EL (cell line): ENCODE measurements at regions not wholly inside any gene's neighbourhood (a gene's known extent, or its start where the extent isn't known, plus 50 kb on each side); places are given as distances from the start of the nearest gene placed in this dataset.
"Not testable (repeated sequence)": the region's sequence is repeated elsewhere in the genome, so short reads cannot be mapped to it uniquely, and the experiment has no call there.

Experiments used
- DNase-seq: peaks from one replicate; pipeline ENCODE4 v3.0.0-alpha.2; 2016

DNA sequence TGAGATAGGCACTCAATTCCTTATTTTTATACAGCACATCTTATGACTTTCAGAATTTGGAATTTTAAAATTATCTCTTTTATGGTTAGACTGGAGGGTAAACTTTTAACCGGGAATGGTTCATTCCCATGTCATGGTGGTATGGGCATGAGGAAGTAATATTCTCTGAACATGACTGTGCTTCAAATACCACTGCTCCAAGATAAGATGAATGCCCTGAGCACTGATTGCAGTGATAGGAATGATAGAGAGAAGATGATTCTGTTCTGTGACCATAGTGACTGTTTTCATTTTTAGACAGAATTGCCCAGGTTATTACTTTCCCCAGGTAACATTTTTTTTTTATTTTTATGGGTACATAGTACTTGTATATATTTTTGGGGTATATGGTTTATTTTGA is 187.4 kb downstream of the ATOH1 start:
- DNase-seq = no peak

DNA sequence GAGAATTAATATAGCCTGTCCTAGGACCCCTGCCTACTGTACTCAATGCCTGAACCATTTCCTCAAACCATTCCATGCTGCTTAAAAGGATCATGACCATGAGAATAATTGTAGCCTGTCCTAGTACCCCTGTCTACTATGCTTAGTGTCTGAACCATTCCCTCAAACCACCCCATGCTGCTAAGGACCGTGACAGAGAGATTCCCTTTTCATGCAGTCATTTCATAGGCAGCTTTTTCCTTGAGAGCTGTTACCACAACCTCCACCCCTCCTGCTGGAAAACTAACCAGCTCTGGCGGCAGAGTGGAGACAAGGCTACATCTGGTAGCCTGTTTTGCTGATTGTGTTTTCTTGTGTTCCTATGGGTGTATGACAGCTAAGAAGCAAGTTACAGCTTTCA is 174.9 kb upstream of the SMARCAD1 start:
- DNase-seq = peak; percentile 4

DNA sequence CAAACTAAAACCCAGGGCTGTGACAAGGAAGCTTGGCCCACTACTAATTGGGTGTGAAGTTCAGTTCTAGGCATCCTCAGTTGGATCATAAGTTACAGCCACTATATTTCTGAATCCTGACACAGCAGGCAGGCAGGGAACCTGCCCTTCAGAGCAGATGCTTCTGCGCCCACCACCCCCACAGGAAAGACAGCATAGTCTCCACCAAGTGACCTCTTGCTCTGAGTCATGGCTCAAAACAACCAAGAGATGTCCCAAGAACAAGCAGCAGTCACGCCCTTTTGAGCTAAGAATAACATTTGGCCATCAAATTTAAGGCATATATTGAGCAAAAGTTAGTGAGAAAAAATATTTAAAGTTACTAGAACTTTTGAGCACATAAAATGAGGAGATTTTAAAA is 170.7 kb upstream of the SMARCAD1 start:
- no peak for DNase-seq

DNA sequence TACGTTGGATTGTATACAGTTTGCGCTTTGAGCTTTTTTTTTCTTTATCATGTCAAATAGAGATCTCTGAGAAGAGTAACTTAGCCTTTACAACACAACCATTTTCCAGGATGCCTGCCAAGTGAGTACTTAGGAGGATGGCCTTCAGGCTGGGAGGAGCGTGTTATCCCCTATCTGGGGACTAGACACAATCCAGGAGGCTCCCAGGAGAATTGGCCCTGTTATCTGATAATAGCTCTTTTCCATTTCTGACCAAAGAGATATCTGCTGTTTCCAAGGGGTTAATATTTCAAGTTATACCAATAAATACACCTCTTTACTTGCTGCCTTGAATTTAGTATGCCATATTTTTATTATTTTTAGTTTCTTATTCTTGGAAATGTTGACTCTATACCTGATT is 169.5 kb upstream of the SMARCAD1 start:
- DNase-seq = no peak

DNA sequence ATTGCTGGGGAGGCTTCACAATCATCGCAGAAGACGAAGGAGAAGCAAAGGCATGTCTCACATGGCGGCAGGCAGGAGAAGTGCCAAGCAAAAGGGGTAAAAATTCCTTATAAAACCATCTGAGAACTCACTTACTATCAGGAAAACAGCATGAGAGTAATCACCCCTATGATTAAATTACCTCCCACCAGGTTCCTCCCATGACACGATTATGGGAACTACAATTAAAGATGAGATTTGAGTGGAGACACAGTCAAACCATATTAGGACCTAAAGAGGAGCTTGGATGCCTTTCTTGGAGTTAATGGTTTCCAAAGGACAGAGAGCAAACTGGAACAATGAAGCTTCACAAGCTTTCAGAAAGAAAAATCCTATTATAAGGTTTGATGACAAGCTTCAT is 168.4 kb upstream of the SMARCAD1 start:
- no peak for DNase-seq

DNA sequence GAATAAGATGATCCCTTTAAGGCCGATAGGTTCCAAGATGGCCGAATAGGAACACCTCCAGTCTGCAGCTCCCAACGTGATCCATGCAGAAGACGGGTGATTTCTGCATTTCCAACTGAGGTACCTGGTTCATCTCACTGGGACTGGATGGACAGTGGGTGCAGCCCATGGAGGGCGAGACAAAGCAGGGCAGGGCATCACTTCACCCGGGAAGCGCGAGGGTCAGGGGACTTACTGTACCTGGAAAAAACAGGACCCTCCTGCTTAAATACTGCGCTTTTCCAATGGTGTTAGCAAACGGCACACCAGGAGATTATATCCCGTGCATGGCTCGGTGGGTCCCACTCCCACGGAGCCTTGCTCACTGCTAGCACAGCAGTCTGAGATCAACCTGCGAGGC is 163.2 kb upstream of the SMARCAD1 start:
- not testable (repeated sequence) for DNase-seq

DNA sequence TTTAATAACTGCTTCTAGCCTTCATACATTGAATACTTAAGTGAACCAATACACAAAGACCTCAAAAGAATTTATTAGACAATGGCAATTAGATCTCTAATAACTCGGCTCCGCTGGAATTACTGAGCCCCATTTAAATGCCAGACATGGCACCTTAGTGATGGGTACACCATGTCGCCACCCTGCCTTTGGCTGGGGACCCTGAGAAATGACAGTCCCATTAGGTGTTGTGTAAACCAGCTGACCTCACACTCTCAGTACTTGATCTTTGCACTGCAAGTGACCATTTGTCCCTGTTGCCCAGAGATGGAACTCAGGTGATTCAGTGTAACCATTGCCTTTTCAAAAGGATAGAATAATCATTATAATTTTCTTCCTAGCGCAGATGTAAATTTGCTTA is 144.6 kb upstream of the SMARCAD1 start:
- no peak for DNase-seq

DNA sequence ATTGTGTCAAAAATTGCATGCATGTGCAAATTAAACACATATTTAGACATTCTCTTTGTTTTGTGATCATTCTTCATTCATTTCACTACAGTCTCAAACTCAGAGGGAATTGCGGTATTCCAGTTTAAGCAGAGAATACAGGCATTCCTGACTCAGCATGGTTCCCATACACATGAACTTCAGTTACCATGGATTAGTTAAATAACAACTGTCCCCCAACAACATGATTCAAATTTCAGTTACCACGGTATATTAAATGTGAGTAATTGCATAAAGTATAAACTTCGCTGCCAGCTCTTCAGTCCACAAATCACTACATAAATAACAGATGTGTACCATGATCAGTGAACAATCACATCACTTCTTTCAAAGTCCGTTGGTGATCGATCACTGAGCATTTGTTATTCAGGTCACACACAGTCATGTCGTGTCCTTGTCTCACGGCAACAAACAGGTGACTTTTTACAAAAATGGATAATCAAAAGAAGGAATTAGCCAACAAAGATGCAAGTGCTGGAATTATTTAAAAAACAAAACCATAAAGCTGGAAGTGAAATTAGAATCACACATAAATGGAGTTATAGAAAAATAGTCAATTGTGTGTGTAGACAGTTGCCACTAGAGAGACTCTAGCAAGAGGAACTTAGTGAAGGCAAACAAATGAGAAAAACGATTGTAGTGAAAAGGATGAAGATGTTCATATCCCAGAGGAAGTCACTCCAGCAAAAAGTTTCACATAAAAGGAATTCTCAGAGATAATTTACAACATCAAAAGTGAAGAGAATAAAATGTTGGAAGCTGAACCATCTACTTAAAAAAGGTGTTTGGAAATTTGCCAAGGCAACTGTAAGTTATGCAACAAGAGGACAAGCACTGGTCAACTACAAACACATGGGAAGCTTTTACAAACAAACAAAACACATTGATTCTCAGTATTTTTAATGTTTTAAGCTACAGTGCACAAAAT is 138.6 kb upstream of the SMARCAD1 start:
- no peak for DNase-seq

DNA sequence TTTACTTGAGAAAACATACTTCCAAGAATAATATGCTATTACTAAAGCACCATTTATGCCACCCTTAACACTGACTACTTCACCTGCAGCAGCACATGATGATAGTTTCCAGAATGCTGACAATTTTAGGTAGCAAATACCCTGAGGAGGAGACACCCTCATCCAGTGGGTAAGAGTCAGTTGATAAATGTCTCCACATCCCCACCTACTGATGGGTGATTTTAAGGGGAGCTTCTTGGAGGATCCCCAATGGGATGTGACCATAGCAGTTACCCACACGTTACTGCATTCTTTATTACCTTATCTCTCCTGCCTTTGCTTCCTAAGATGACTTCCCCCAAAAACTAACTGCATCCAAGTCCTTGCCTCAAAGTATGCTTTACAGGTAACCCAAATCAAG is 131.2 kb upstream of the SMARCAD1 start:
- no peak for DNase-seq

DNA sequence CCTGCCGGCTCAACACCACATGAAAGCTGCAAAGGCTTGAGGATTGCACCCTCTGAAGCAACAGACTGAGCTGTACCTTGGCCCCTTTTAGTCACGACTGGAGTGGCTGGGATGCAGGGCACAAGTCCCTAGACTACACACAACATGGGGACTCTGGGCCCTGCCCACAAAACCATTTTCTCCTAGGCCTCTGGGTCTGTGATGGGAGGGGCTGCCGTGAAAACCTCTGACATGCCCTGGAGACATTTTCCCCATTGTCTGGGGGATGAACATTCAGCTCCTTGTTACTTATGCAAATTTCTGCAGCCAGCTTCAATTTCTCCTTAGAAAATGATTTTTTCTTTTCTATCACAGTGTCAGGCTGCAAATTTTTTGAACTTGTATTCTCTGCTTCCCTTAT is 123.5 kb upstream of the SMARCAD1 start:
- no peak for DNase-seq

DNA sequence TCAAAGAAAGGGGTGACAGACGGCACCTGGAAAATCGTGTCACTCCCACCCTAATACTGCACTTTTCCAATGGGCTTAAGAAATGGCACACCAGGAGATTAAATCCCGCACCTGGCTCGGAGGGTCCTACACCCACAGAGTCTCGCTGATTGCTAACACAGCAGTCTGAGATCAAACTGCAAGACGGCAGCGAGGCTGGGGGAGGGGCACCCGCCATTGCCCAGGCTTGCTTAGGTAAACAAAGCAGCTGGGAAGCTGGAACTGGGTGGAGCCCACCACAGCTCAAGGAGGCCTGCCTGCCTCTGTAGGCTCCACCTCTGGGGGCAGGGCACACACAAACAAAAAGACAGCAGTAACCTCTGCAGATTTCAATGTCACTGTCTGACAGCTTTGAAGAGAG is 108.5 kb upstream of the SMARCAD1 start:
- not testable (repeated sequence) for DNase-seq

DNA sequence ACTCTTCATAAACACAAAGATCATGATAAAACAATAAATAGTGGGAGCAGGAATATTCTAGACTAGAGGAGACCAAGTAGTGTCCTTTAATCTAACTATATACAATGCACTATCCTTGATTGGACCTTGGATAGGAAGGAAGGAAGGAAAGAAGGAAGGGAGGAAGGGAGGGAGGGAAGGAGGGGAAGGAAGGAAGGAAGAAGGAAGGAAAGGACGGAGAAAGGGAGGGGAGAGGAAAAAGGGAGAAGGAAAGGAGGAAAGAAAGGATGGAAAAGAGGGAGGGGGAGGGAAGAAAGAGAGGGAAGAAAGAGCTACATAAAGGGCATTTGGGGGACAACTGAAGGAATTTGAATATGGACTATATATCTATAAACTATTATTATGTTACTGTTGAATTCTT is 95.0 kb upstream of the SMARCAD1 start:
- no peak for DNase-seq

DNA sequence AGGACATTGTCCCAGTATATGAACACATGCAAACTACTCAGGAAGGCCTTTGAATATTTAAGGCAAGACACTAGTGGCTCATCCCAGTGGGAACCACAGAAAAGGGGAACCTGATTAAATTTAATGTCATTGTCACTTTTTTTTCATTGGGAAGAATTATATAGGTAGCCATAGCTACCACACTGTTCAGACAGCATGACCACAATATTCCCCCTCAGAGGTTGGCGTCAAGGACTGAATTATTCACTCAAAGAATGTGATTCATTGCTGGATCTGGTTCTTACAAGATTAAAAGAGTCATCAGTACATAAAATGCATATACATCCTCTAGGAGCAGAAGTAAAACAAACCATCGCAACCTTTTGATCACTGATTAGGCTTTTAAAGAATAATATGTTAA is 92.0 kb upstream of the SMARCAD1 start:
- DNase-seq = no peak

DNA sequence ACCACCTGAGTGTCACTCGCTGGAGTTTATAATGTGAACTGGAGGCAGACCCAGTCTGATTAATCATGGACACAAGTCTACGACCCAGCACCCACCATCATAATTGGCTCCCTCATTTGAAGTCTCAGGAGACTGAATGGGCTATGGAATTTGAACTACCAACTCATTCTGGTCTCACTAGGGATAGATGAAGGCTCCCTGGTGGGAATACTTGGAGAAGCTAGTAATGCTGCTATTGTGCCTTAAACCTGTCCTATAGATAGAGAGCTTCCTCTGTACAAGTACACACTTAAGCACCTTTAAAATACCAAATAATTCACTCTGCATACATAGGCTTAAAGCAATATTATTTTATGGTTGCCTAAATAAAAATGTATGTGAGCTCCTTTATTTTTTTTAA is 90.8 kb upstream of the SMARCAD1 start:
- DNase-seq = no peak

DNA sequence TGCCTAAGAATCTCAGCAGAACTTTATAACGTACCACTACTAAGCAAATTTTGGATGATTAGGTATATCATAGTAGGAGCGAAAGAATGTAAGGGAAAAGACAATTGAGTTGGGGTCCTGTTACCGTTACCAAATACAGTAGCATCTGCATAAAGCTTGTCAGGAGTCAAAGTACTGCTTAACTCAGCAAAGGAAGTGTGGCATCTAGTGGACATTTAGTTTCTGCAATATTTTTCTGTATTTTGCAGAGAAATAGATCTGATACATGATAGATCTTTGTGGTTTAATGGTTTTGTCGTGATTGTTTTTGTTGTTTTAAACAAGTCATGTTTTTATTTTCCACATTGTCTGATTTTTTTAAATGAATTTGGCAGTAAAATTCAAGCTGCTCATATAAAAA is 81.0 kb upstream of the SMARCAD1 start:
- DNase-seq = no peak

DNA sequence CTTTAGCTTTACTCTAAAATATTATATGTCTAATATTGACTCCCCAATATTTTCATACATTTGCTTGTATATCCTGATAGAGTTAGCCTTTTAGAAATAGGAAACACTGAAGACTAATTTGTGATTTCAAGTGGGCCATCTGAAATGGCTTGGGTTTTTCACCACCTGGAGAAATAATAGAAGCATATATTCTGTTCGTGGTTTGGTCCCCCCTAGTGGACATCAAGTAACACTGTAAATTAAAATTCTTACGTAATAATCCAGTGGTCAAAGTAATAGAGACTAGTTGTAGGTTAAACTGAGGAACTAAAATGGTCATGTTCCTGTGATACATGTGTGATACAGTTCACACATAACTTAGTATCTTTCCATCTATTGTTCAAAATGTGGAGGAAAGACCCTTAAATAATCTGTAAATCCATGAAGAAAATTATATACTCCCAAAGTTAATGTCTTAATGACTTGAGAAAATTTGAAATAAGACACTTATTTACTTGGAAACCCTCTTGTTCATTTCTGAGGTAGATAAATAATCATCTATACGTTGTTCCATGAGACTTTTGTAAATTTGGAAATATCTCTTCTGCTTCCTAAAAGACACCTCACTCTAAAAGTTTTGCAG is 79.8 kb upstream of the SMARCAD1 start:
- DNase-seq = peak; percentile 22

DNA sequence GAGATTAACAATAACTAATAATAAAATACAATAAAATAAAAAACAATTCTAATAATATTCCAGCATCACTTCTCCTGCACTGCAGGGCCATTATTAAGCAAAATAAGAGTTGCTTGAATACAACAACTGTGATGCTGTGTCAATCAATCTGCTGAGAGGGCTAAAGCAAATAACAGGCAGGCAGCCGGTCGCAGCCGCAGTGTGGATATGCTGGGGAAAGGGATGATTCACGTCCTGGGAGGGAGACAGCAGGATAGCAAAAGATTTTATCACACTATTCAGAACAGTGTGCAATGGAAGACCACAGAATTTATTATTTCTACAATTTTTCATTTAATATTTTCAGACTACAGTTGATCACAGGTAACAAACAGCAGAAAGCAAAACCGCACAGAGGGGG is 76.5 kb upstream of the SMARCAD1 start:
- no peak for DNase-seq

DNA sequence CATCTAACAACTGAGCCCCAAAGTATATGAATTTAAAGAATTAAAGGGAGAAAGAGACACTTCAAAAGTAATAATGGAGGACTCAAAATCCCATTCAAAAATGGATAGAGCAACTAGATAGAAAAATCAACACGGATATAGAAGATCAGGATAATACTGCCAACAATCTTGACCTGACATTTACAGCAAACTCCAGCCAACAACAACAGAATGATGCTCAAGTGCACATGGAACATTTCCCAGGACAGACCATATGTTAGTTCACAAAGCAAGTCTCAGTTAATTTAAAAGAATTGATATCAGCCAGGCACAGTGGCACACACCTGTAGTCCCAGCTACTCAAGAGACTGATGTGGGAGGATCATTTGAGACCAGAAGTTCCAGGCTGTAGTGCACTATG is 72.0 kb upstream of the SMARCAD1 start:
- no peak for DNase-seq

DNA sequence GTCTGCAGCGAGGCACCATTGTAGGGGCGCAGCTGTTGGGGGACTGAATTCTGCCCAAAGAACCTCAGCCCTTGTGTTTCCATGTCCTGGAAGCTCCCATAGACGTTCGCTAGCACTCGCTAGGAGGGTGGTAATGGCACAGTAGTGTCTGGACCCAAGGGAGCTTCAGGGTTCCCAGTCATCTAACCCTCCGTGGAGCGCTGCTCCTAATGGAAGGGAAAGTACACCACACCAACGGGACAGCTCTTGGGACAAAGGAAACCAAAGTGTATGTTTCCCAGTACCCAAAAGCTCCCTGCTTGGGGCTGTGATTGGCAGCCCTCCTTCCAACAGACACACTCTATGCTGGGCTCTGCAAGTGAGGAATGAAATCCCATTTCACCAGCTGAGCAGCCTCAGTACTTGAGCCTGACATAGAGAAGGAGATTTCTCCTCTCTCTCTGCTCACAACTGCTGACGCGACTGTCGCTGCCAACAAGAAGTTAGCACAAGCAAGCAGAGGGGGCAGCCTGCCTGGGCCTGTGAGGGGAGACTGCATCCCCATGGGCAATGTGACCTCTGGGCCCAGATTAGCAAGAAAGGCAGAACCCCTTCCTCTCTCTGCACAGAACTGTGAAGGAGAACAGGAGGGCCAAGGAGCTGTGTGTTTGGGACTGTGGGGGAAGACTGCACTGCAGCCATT is 67.6 kb upstream of the SMARCAD1 start:
- DNase-seq = no peak

DNA sequence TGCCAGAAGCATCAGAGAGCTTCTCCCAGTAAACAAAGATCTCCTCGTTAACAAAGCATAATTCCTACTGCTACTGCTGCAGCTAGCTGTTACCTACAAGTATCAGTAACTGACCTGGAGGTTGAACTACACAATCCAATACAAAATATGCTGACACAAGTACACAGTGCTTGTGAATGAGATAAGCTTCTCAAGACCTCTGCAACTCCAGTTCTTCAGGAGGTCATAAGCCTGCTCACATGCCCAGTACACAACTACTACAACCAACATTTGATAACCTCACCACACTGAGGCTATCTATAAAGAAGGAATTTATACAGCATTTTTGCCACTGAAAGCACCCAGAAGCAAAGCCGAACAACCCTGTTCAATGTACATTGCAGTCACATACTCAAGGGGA is 66.7 kb upstream of the SMARCAD1 start:
- DNase-seq = no peak

DNA sequence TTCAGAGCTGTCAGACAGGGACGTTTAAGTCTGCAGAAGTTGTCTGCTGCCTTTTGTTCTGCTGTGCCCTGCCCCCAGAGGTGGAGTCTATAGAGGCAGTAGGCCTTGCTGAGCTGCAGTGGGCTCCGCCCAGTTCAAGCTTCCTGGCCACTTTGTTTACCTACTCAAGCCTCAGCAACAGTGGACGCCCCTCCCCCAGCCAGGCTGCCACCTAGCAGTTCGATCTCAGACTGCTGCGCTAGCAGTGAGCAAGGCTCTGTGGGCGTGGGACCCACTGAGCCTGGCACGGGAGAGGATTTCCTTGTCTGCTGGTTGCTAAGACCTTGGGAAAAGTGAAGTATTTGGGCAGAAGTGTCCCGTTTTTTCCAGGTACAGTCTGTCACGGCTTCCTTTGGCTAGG is 59.6 kb upstream of the SMARCAD1 start:
- DNase-seq = not testable (repeated sequence)

DNA sequence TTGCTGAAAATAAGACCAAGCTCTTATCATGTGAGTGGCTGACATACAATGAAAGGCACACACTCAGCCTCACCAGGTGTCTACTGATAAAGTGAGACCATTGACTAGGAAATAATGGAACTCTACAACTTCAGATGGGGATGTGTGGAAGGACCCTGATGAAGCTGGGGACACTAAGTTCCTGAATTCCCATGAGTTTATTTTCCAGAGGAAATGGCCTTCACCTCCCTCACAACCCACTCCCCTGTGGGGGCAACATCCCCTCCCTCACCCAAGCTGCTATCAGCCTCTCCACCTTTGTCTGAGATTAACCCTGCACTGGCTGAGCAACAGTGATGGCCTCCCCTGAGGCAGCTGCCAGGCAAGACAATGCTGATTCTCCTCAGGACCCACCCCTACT is 55.2 kb upstream of the SMARCAD1 start:
- no peak for DNase-seq

DNA sequence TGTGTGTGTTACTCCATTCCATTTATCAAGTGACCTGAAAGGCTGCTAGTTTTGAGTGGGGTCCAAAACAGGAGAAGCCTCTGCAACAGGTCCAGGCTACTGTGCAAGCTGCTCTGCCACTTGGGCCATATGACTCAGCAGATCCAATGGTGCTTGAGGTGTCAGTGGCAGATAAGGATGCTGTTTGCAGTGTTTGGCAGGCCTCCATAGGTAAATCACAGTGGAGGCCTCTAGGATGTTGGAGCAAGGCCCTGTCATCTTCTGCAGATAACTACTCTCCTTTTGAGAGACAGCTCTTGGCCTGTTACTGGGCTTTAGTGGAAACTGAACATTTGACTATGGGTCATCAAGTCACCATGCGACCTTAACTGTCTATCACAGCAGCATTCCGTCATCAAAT is 52.3 kb upstream of the SMARCAD1 start:
- peak; percentile 3 for DNase-seq

DNA sequence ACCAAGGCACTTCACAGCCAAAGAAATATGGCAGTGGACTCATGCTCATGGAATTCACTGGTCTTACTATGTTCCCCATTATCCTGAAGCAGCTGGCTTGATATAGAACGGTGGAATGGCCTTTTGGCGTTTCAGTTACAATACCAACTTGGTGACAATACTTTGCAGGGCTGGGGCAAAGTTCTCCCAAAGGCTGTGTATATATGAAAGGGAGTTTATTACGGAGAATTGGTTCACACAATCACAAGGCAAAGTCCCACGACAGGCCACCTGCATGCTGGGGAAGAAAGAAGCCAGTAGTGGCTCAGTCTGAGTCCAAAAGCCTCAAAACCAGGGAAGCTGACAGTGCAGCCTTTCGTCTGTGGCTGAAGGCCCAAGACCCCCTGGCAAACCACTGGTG is 50.8 kb upstream of the SMARCAD1 start:
- DNase-seq = no peak
